ENCODE measurements at regions not wholly inside any gene's neighbourhood (a gene's known extent, or its start where the extent isn't known, plus 50 kb on each side); places are given as distances from the start of the nearest gene placed in this dataset.
"Not testable (repeated sequence)": the region's sequence is repeated elsewhere in the genome, so short reads cannot be mapped to it uniquely, and the experiment has no call there.

DNA sequence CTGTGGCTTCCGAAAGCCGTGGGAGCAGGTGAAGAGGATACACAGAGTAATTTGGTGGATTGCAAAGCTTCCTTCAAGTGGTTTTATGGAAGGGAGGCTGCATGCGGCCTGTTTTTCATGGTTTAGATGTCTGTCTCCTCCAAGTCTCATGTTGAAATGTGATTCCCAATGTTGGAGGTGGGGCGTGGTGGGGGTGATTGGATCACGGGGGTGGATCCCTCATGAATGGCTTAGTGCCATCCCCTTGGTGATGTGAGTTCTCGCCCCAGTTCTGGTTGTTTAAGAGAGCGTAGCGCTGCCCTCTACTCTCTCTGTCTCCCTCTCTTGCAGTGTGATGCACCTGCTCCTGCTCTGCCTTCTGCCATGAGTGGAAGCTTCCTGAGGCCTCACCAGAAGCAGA lies 247.8 kb upstream of the B3GAT1 start:
- no peak for DNase-seq

DNA sequence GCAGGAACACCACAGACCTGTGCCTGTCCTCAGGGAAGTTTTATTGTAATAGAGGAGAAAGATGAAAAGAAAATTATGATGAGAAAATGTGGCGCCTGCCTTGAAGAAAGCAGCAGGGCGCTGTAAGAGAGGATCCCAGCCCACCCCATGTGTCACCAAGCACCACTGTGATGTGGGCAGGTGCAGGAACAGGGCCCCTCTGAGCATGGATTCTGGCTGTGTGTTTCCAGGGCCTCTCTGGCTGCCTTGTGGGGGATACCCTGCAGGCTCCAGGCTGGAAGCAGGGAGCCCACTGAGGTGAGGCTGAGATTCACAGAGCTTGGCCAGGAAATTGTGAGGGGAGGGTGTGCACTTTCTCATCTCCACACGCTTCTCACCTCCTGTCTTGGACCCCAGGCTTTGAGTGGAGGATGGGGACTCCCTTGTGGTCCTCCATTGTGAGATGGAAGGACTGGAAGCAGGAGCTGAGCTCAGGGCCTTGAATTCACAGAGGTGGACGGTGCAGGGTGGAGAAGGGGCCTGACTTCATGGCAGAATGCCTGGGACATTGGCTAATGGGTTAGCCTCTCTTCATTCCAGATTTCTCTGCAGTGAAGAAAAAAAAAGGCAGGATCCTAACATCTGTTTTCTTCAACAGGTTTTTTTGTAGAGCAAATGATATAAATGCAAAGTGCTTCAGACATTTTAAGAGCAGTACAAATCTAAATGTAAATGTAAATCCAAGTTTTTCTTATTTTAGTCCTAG lies 246.6 kb upstream of the B3GAT1 start:
- intact Hi-C loops (cut with DNase I), result no loop called here
- TF ChIP-seq, protein P1, sequence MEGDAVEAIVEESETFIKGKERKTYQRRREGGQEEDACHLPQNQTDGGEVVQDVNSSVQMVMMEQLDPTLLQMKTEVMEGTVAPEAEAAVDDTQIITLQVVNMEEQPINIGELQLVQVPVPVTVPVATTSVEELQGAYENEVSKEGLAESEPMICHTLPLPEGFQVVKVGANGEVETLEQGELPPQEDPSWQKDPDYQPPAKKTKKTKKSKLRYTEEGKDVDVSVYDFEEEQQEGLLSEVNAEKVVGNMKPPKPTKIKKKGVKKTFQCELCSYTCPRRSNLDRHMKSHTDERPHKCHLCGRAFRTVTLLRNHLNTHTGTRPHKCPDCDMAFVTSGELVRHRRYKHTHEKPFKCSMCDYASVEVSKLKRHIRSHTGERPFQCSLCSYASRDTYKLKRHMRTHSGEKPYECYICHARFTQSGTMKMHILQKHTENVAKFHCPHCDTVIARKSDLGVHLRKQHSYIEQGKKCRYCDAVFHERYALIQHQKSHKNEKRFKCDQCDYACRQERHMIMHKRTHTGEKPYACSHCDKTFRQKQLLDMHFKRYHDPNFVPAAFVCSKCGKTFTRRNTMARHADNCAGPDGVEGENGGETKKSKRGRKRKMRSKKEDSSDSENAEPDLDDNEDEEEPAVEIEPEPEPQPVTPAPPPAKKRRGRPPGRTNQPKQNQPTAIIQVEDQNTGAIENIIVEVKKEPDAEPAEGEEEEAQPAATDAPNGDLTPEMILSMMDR (IDR thresholded peaks at IDR 0.05), result no peak
- TF ChIP-seq EP300 (IDR thresholded peaks at IDR 0.05) (no peak), POLR2A (IDR thresholded peaks at IDR 0.05) (no peak)
- Histone ChIP-seq H3K36me3 (no peaks in the 10 kb centered on the region), H3K27ac (no peak overlapping the region), H3K9me3 (no peaks in the 10 kb centered on the region), H3K27me3 (no peaks in the 10 kb centered on the region), H3K4me1 (ENCODE audit: insufficient read depth) (no peaks in the 10 kb centered on the region), H3K4me3 (no peak overlapping the region)
- no peak for DNase-seq
- 67 to 72% (median 67%) methylated on average over 4 of the region's 4 CpGs for WGBS, 3 donors

More for the DNA sequence above, 247.8 kb upstream of the B3GAT1 start:
- Histone ChIP-seq H3K36me3 (no peaks in the 10 kb centered on the region), H3K4me3 (no peak overlapping the region), H3K27ac (no peak overlapping the region), H3K9me3 (no peaks in the 10 kb centered on the region), H3K4me1 (ENCODE audit: insufficient read depth) (no peaks in the 10 kb centered on the region), H3K27me3 (no peaks in the 10 kb centered on the region)
- intact Hi-C loops (cut with DNase I), result no loop called here
- TF ChIP-seq, protein P1 (IDR thresholded peaks at IDR 0.05), result no peak
- TF ChIP-seq EP300 (IDR thresholded peaks at IDR 0.05) (no peak), POLR2A (IDR thresholded peaks at IDR 0.05) (no peak)
- WGBS, 3 donors, result 87 to 89% (median 88%) methylated on average over 8 of the region's 8 CpGs

DNA sequence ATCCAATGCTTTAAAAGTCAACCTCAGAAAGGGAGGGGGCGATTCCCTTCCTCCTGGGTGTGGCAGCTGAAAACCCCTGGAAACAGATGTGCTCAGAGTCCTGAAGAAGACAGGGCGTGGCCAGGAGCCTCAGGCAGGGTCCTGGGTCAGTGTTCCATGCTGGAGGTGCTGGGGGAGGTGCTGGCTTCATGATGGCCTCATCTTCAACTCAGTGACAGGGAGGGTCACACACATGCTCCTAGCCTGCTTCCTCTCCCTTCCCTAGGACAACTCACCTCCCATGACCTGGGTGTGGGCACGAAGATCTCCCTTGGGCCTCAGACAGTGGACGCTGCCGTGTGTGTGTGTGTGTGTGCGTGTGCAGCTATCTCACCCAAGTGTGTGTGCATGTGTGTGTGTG lies 245.6 kb upstream of the B3GAT1 start:
- Histone ChIP-seq H3K9me3 (no peaks in the 10 kb centered on the region), H3K4me1 (ENCODE audit: insufficient read depth) (no peaks in the 10 kb centered on the region), H3K27me3 (no peaks in the 10 kb centered on the region), H3K27ac (no peak overlapping the region), H3K36me3 (no peaks in the 10 kb centered on the region), H3K4me3 (no peak overlapping the region)
- DNase-seq, result no peak
- TF ChIP-seq POLR2A (IDR thresholded peaks at IDR 0.05) (no peak), EP300 (IDR thresholded peaks at IDR 0.05) (no peak)
- TF ChIP-seq, protein P1 (IDR thresholded peaks at IDR 0.05), result no peak
- WGBS, 3 donors, result 74 to 83% (median 78%) methylated on average over 6 of the region's 6 CpGs
- intact Hi-C loops (cut with DNase I), result no loop called here

DNA sequence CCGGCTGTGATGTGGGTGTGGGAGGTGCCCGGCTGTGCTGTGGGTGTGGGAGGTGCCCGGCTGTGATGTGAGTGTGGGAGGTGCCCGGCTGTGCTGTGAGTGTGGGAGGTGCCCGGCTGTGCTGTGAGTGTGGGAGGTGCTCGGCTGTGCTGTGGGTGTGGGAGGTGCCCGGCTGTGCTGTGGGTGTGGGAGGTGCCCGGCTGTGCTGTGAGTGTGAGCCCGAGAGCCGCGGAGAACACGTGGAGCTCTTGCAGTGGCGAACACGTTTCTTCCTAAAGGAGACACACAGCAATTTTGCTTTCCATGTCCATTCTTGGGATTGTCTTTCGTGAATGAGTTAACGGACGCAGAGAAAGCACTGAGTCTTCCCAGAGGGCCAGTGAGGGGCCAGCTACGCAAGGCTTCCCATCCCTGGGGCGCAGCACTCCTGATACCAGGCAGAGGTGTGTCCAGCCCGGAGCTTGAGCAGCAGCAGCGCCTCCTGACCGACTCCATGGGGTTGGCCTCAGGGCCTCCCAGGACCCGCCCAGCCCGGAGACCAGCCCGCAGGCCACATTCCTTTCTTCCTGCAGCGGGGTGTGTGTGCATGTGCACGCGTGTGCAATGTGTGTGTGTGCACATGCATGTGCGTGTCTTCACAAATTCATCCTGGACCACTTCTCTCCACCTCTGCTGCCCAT lies 245.0 kb upstream of the B3GAT1 start:
- no peak for TF ChIP-seq POLR2A (IDR thresholded peaks at IDR 0.05)
- TF ChIP-seq EP300 (IDR thresholded peaks at IDR 0.05), result no peak
- TF ChIP-seq, protein P1 (IDR thresholded peaks at IDR 0.05), result no peak
- H3K36me3 ChIP-seq, result no peaks in the 10 kb centered on the region
- intact Hi-C loops (cut with DNase I), result no loop called here
- no peak overlapping the region for H3K27ac ChIP-seq
- H3K9me3 ChIP-seq, result no peaks in the 10 kb centered on the region
- no peak for DNase-seq
- H3K4me1 ChIP-seq (ENCODE audit: insufficient read depth), result no peaks in the 10 kb centered on the region
- no peaks in the 10 kb centered on the region for H3K27me3 ChIP-seq
- WGBS, 3 donors, result 44 to 48% (median 46%) methylated on average over 29 of the region's 29 CpGs
- H3K4me3 ChIP-seq, result no peak overlapping the region

DNA sequence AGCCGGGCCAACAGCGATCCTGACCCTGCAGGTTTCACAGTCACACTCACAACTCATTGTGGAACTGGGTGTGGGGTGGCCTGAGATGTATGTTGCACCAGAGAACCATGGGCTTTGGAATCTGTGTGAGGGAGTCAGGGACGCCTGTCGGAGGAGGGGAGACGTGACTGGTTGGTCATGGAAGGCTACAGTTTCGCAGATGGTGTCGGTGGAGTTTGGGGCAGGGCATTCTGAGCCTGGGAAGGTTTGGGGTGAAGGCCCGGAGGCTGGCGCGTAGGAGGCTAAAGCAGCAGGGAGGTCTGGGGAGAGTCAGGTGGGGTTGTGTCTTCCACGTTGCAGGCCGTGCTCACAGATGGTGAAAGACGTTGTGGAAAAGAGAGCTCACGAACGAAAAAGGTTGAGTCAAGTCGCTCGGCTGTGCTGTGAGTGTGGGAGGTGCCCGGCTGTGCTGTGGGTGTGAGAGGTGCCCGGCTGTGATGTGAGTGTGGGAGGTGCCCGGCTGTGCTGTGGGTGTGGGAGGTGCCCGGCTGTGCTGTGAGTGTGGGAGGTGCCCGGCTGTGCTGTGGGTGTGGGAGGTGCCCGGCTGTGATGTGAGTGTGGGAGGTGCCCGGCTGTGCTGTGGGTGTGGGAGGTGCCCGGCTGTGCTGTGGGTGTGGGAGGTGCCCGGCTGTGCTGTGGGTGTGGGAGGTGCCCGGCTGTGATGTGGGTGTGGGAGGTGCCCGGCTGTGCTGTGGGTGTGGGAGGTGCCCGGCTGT lies 244.2 kb upstream of the B3GAT1 start:
- intact Hi-C loops (cut with DNase I); H3K36me3 ChIP-seq: not testable (repeated sequence)

More for the DNA sequence above, 244.2 kb upstream of the B3GAT1 start:
- not testable (repeated sequence) for H3K4me3 ChIP-seq; H3K9me3 ChIP-seq; DNase-seq; H3K27ac ChIP-seq; H3K4me1 ChIP-seq (ENCODE audit: insufficient read depth); H3K27me3 ChIP-seq
- 54 to 61% (median 61%) methylated on average over 29 of the region's 29 CpGs for WGBS, 3 donors
